Breast epithelium (tissue), 4 donors: ENCODE measurements at regions not wholly inside any gene's neighbourhood (a gene's known extent, or its start where the extent isn't known, plus 50 kb on each side); places are given as distances from the start of the nearest gene placed in this dataset.

Experiments
- DNase-seq, 2 donors: peaks; one replicate each; pipeline ENCODE4 v3.0.0-alpha.2; 2019; ENCODE audit warnings: low spot score in 2 of 2
- H3K27ac ChIP-seq, 2 donors: fragments of 200-600 bp; sonication (generic) in 1 of 2; one replicate each; pipeline ENCODE4 v1.5.1; 2016 to 2019; ENCODE audit warnings: mild to moderate bottlenecking in 1 of 2
- H3K27me3 ChIP-seq, 2 donors: fragments of 200-600 bp; sonication (generic) in 1 of 2; one replicate each; pipeline versions ENCODE4 v1.5.1 to v1.6.0; 2017 to 2019; ENCODE audit warnings: control low read depth in 1 of 2, mild to moderate bottlenecking in 1 of 2
- H3K36me3 ChIP-seq: fragments of 200-600 bp; one replicate; pipeline ENCODE4 v1.5.1; 2019
- H3K4me1 ChIP-seq, 2 donors: fragments of 200-600 bp; sonication (generic); one replicate each; pipeline ENCODE4 v1.5.1; 2016 to 2019; ENCODE audit warnings: control low read depth in 1 of 2
- H3K4me3 ChIP-seq, 3 donors: fragments of 200-600 bp; sonication (generic); 1 replicate in 2 of 3; 2 replicates in 1 of 3; pipeline ENCODE4 v1.5.1; 2016 to 2019; ENCODE audit warnings: mild to moderate bottlenecking in 3 of 3, moderate library complexity in 2 of 3
- H3K9me3 ChIP-seq, 2 donors: fragments of 200-600 bp; sonication (generic) in 1 of 2; one replicate each; pipeline ENCODE4 v1.5.1; 2016 to 2019; ENCODE audit warnings: control low read depth in 1 of 2
- POLR2A ChIP-seq: fragments of 450-650 bp; IDR thresholded peaks from one replicate; pipeline ENCODE4 v1.6.1; 2016; ENCODE audit warnings: antibody characterized with exemption, mild to moderate bottlenecking, moderate library complexity
- POLR2AphosphoS5 ChIP-seq, 3 donors: sonication (generic); formaldehyde crosslinking; IDR thresholded peaks; one replicate each; pipeline ENCODE4 v1.6.1; 2017; ENCODE audit warnings: antibody characterized with exemption in 3 of 3
- intact Hi-C: fragments of 100-400 bp; cut with DNase I; formaldehyde crosslinking; loops from one replicate; pipeline ENCODE4 v1.15.1; 2023; ENCODE audit warnings: low total_unique reads
- TF ChIP-seq, protein P1 (sequence below), 3 donors: fragments of 450-650 bp; IDR thresholded peaks; one replicate each; pipeline ENCODE4 v1.5.1; 2016 to 2017; ENCODE audit warnings: antibody characterized with exemption in 3 of 3, mild to moderate bottlenecking in 3 of 3, moderate library complexity in 3 of 3

GRCh38 chr6:168834801-168835200, 393.8 kb downstream of the SMOC2 start:
- no peak for DNase-seq
- Histone ChIP-seq H3K27ac (no peak overlapping the region), H3K27me3 (no peaks in the 10 kb centered on the region), H3K4me1 (no peaks in the 10 kb centered on the region), H3K4me3 (no peak overlapping the region), H3K9me3 (no peaks in the 10 kb centered on the region), H3K36me3 (no peaks in the 10 kb centered on the region)
- intact Hi-C loops = no loop called here
- TF ChIP-seq POLR2AphosphoS5 (IDR thresholded peaks at IDR 0.05) (no peak), POLR2A (no peak)
- TF ChIP-seq, protein P1, sequence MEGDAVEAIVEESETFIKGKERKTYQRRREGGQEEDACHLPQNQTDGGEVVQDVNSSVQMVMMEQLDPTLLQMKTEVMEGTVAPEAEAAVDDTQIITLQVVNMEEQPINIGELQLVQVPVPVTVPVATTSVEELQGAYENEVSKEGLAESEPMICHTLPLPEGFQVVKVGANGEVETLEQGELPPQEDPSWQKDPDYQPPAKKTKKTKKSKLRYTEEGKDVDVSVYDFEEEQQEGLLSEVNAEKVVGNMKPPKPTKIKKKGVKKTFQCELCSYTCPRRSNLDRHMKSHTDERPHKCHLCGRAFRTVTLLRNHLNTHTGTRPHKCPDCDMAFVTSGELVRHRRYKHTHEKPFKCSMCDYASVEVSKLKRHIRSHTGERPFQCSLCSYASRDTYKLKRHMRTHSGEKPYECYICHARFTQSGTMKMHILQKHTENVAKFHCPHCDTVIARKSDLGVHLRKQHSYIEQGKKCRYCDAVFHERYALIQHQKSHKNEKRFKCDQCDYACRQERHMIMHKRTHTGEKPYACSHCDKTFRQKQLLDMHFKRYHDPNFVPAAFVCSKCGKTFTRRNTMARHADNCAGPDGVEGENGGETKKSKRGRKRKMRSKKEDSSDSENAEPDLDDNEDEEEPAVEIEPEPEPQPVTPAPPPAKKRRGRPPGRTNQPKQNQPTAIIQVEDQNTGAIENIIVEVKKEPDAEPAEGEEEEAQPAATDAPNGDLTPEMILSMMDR (IDR thresholded peaks at IDR 0.05) = no peak

DNA sequence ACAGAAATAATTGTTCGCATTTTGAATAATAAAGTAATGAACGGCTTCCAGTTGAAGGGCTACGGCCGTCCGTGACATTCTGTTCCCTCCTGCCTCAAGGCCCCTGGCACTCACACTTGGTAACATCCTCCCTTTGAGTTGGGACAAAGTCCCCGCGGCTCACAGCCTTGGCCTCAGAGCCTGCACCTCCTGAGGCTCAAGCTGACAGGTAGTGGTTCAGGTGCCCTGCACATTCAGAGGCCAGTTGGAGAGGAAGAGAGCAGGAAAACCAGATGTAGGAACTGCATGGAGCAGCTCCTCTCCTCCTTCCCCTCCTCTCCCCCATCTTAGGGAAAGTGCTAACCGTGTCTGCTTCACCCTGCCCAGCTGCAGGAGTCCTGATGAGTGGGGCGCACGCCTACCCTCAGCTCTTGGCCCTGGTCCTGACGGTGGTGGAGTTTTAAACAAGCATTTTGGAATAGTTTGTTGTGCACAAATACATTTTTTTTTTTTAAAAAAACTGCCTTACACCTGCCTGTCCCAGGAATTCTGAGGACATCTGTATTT, 393.1 kb downstream of the SMOC2 start:
- no peak overlapping the region for H3K27ac ChIP-seq
- H3K4me1 ChIP-seq = no peaks in the 10 kb centered on the region
- intact Hi-C loops = no loop called here
- no peak for DNase-seq
- H3K27me3 ChIP-seq = no peaks in the 10 kb centered on the region
- no peaks in the 10 kb centered on the region for H3K9me3 ChIP-seq
- no peaks in the 10 kb centered on the region for H3K36me3 ChIP-seq
- no peak overlapping the region for H3K4me3 ChIP-seq
- no peak for TF ChIP-seq POLR2A
- no peak for TF ChIP-seq POLR2AphosphoS5 (IDR thresholded peaks at IDR 0.05)
- TF ChIP-seq, protein P1 (IDR thresholded peaks at IDR 0.05) = no peak

DNA sequence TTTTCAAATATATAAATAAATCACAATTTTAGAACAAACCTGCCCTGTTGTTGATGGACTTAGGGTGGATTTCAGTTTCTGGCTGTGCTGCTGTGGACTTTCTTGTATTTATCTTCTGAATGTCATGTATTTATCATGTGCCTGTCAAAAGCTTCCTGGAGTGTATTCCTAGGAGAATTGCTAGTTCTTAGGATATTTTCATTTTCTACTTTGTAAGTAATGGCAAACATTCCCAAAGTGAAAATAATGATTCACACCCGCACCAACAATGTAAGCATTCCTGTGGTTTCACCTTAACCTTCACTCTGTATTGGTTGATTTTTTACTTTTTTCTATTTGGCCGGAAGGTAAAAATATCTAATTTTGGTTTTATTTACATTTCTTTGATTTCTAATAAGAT, 387.8 kb downstream of the SMOC2 start:
- intact Hi-C loops = no loop called here
- Histone ChIP-seq H3K4me3 (no peak overlapping the region), H3K36me3 (no peaks in the 10 kb centered on the region), H3K4me1 (no peaks in the 10 kb centered on the region), H3K9me3 (no peaks in the 10 kb centered on the region), H3K27me3 (no peaks in the 10 kb centered on the region), H3K27ac (no peak overlapping the region)
- TF ChIP-seq POLR2A = no peak
- TF ChIP-seq, protein P1 (IDR thresholded peaks at IDR 0.05) = no peak
- no peak for TF ChIP-seq POLR2AphosphoS5 (IDR thresholded peaks at IDR 0.05)
- no peak for DNase-seq

- Histone ChIP-seq H3K27ac (no peak overlapping the region), H3K4me1 (no peaks in the 10 kb centered on the region), H3K9me3 (no peaks in the 10 kb centered on the region), H3K27me3 (no peaks in the 10 kb centered on the region), H3K4me3 (no peak overlapping the region), H3K36me3 (no peaks in the 10 kb centered on the region)
- intact Hi-C loops = no loop called here
- DNase-seq = no peak
- TF ChIP-seq POLR2A = no peak
- no peak for TF ChIP-seq POLR2AphosphoS5 (IDR thresholded peaks at IDR 0.05)
- TF ChIP-seq, protein P1 (IDR thresholded peaks at IDR 0.05) = no peak
Measured at GRCh38 chr6:168828035-168828434, 387.1 kb downstream of the SMOC2 start.

GRCh38 chr6:168827586-168827871, 386.5 kb downstream of the SMOC2 start:
- intact Hi-C loops = no loop called here
- Histone ChIP-seq H3K36me3 (no peaks in the 10 kb centered on the region), H3K9me3 (no peaks in the 10 kb centered on the region), H3K27ac (no peak overlapping the region), H3K4me1 (no peaks in the 10 kb centered on the region), H3K4me3 (no peak overlapping the region), H3K27me3 (no peaks in the 10 kb centered on the region)
- TF ChIP-seq POLR2A = no peak
- TF ChIP-seq, protein P1 (IDR thresholded peaks at IDR 0.05) = no peak
- TF ChIP-seq POLR2AphosphoS5 (IDR thresholded peaks at IDR 0.05) = no peak
- DNase-seq = no peak
